ENCODE measurements at regions not wholly inside any gene's neighbourhood (a gene's known extent, or its start where the extent isn't known, plus 50 kb on each side); places are given as distances from the start of the nearest gene placed in this dataset.

DNA sequence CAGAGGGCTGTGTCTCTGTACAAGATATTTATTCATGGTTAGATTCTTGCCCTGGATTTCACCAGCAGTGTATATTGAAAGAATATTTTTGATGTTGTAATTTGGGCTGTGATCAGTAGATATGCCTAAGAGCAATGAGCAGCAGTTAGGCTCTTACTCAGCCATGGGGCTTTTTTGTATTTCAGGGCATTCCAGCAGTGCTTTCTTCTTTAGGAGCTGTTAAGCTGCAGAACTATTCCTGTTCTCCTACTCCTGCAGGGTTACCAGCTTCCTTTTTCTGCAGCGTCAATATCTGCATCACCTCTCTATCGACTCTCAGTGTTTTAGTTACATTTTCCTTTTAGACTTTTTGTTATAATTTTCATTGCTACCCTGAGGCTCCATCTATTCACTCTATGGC is 206.2 kb downstream of the SLCO4C1 start:
- Mint-ChIP-seq H3K27ac (no peak overlapping the region), H3K36me3 (ENCODE audit: low read depth) (no peaks in the 10 kb centered on the region), H3K4me3 (no peak overlapping the region), H3K27me3 (no peaks in the 10 kb centered on the region), H3K4me1 (no peaks in the 10 kb centered on the region), H3K9me3 (no peaks in the 10 kb centered on the region)
- ATAC-seq (ENCODE audit: low read depth) (no peak), DNase-seq (no peak)
- TF ChIP-seq, protein P1, sequence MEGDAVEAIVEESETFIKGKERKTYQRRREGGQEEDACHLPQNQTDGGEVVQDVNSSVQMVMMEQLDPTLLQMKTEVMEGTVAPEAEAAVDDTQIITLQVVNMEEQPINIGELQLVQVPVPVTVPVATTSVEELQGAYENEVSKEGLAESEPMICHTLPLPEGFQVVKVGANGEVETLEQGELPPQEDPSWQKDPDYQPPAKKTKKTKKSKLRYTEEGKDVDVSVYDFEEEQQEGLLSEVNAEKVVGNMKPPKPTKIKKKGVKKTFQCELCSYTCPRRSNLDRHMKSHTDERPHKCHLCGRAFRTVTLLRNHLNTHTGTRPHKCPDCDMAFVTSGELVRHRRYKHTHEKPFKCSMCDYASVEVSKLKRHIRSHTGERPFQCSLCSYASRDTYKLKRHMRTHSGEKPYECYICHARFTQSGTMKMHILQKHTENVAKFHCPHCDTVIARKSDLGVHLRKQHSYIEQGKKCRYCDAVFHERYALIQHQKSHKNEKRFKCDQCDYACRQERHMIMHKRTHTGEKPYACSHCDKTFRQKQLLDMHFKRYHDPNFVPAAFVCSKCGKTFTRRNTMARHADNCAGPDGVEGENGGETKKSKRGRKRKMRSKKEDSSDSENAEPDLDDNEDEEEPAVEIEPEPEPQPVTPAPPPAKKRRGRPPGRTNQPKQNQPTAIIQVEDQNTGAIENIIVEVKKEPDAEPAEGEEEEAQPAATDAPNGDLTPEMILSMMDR (IDR thresholded peaks at IDR 0.05) = no peak
- intact Hi-C loops (cut with micrococcal nuclease) = no loop called here
- ChIA-PET CTCF (interaction anchor here (0.7 kb wide), 1 partner anchor 576 kb away, joined by 3 read pairs; no protein-coding TSS in a partner anchor), POLR2A (no interaction called here)

DNA sequence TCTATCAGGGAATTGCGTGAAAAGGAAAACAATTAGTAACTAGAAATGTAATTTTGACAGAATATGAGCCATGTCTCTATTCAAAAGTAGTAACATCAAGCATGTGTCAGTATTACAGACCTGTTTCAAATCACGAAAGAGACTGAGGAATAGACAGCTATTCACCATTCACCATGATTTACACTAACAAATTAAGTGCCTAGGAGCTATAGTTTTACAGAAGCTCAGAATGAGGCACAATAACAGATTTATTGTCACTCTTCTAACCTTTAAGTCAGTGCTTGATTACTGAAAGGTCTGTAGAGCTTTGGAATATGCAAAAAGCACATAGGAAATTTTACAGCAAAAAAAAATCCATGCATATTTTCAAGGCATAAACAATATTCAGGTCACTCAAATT is 208.2 kb downstream of the SLCO4C1 start:
- ATAC-seq (ENCODE audit: low read depth) = no peak
- peaks cover 5% of the 10 kb centered on the region for H3K9me3 Mint-ChIP-seq
- CTCF ChIA-PET = no interaction called here
- H3K4me3 Mint-ChIP-seq = no peak overlapping the region
- intact Hi-C loops (cut with micrococcal nuclease) = no loop called here
- no peak for DNase-seq
- H3K27ac Mint-ChIP-seq = no peak overlapping the region
- H3K4me1 Mint-ChIP-seq = no peaks in the 10 kb centered on the region
- no peaks in the 10 kb centered on the region for H3K27me3 Mint-ChIP-seq
- H3K36me3 Mint-ChIP-seq (ENCODE audit: low read depth) = no peaks in the 10 kb centered on the region
- TF ChIP-seq, protein P1 (IDR thresholded peaks at IDR 0.05) = no peak
- POLR2A ChIA-PET = no interaction called here

GRCh38 chr5:102080288-102080687 is 215.8 kb downstream of the SLCO4C1 start:
- TF ChIP-seq, protein P1 (IDR thresholded peaks at IDR 0.05) = no peak
- Mint-ChIP-seq H3K27me3 (no peaks in the 10 kb centered on the region), H3K4me3 (no peak overlapping the region), H3K27ac (no peak overlapping the region), H3K9me3 (peaks cover 5% of the 10 kb centered on the region), H3K36me3 (ENCODE audit: low read depth) (no peaks in the 10 kb centered on the region), H3K4me1 (no peaks in the 10 kb centered on the region)
- DNase-seq = no peak
- intact Hi-C loops (cut with micrococcal nuclease) = no loop called here
- ChIA-PET CTCF (no interaction called here), POLR2A (no interaction called here)
- ATAC-seq (ENCODE audit: low read depth) = no peak

GRCh38 chr5:102077920-102078319 is 218.2 kb downstream of the SLCO4C1 start:
- Mint-ChIP-seq H3K27ac (no peak overlapping the region), H3K9me3 (no peaks in the 10 kb centered on the region), H3K4me1 (no peaks in the 10 kb centered on the region), H3K4me3 (no peak overlapping the region), H3K27me3 (no peaks in the 10 kb centered on the region), H3K36me3 (ENCODE audit: low read depth) (no peaks in the 10 kb centered on the region)
- TF ChIP-seq, protein P1 (IDR thresholded peaks at IDR 0.05) = no peak
- ATAC-seq (ENCODE audit: low read depth) (no peak), DNase-seq (no peak)
- intact Hi-C loops (cut with micrococcal nuclease) = no loop called here
- POLR2A ChIA-PET = no interaction called here
- CTCF ChIA-PET = no interaction called here

GRCh38 chr5:102069974-102070373 is 226.1 kb downstream of the SLCO4C1 start:
- DNase-seq (no peak), ATAC-seq (ENCODE audit: low read depth) (no peak)
- TF ChIP-seq, protein P1 (IDR thresholded peaks at IDR 0.05) = no peak
- Mint-ChIP-seq H3K27ac (no peak overlapping the region), H3K4me1 (no peaks in the 10 kb centered on the region), H3K4me3 (no peak overlapping the region), H3K27me3 (no peaks in the 10 kb centered on the region), H3K9me3 (no peaks in the 10 kb centered on the region), H3K36me3 (ENCODE audit: low read depth) (no peaks in the 10 kb centered on the region)
- intact Hi-C loops (cut with micrococcal nuclease) = no loop called here
- POLR2A ChIA-PET = no interaction called here
- CTCF ChIA-PET = no interaction called here
